Endothelial cell of umbilical vein (primary cell): ENCODE measurements at regions not wholly inside any gene's neighbourhood (a gene's known extent, or its start where the extent isn't known, plus 50 kb on each side); places are given as distances from the start of the nearest gene placed in this dataset.

ENCODE experiments used
- BruUV-seq: library from RNA; stranded (reverse); fragments of 400-500 nt; replicated peaks from 2 replicates; lab custom pipeline; 2021; lab: Mats Ljungman, UMichigan
- CTCF ChIA-PET: fragments of 300-600, 350-600 bp; sonication (Branson Sonifier 250); formaldehyde crosslinking; loops from one replicate; lab custom pipeline; 2021; ENCODE audit warnings: antibody characterized with exemption, inconsistent platforms; lab: Charles Lee
- POLR2A ChIA-PET: fragments of 300-600, 350-600 bp; sonication (Branson Sonifier 250); formaldehyde crosslinking; loops from one replicate; lab custom pipeline; 2021; ENCODE audit warnings: antibody characterized with exemption, inconsistent platforms; lab: Charles Lee
- DNase-seq: peaks from one replicate; pipeline ENCODE4 v3.0.0-alpha.2; 2011; ENCODE audit warnings: low read depth, low spot score
- FAIRE-seq: peaks from 2 replicates; lab custom pipeline; 2011; peaks lifted over from hg19 to GRCh38; lab: Jason Lieb, UNC
- H2AFZ ChIP-seq: 2 replicates; pipeline ENCODE4 v1.6.0; 2012; ENCODE audit warnings: low read depth, low read length, control low read depth, inconsistent platforms
- H3K27ac ChIP-seq: 2 replicates; pipeline ENCODE4 v1.5.1; 2011; ENCODE audit warnings: low read depth, mild to moderate bottlenecking, control low read depth, low read length, moderate library complexity; ENCODE audit not compliant: insufficient read depth
- H3K27me3 ChIP-seq, 2 experiments: 2 replicates each; pipeline versions ENCODE4 v1.6.0 to v1.6.1; 2011; ENCODE audit warnings: low read length in 2 of 2, mixed read lengths in 1 of 2; ENCODE audit not compliant: control insufficient read depth in 2 of 2, insufficient read depth in 2 of 2
- H3K36me3 ChIP-seq, 2 experiments: 2 replicates in 1 of 2; 3 replicates in 1 of 2; pipeline ENCODE4 v1.5.1; 2011; ENCODE audit warnings: low read length in 2 of 2, mild to moderate bottlenecking in 1 of 2, moderate library complexity in 1 of 2; ENCODE audit not compliant: control insufficient read depth in 2 of 2, insufficient read depth in 2 of 2; ENCODE audit errors: extremely low read depth in 1 of 2
- H3K4me1 ChIP-seq: 3 replicates; pipeline ENCODE4 v1.5.1; 2011; ENCODE audit warnings: mild to moderate bottlenecking, low read length; ENCODE audit not compliant: control insufficient read depth, insufficient read depth; ENCODE audit errors: extremely low read depth
- H3K4me2 ChIP-seq: 2 replicates; pipeline ENCODE4 v1.6.1; 2011; ENCODE audit warnings: low read length, control low read depth, mixed read lengths; ENCODE audit not compliant: insufficient read depth
- H3K4me3 ChIP-seq, 3 experiments: fragments of 200-600 bp in 1 of 3; sonication (generic), shearing (Covaris generic) in 1 of 3; replicated peaks in 1 of 3; 2 replicates each; pipeline ENCODE4 v1.5.1; 2011 to 2016; ENCODE audit warnings: control low read depth in 3 of 3, low read length in 3 of 3, mild to moderate bottlenecking in 2 of 3, inconsistent platforms in 1 of 3, low read depth in 1 of 3, moderate library complexity in 1 of 3; ENCODE audit not compliant: insufficient read depth in 1 of 3
- H3K79me2 ChIP-seq: 2 replicates; pipeline ENCODE4 v1.6.0; 2012; ENCODE audit warnings: low read length, inconsistent platforms; ENCODE audit not compliant: control insufficient read depth, insufficient read depth
- H3K9ac ChIP-seq: replicated peaks from 2 replicates; pipeline ENCODE3; 2011; ENCODE audit warnings: low read length, control low read depth; ENCODE audit not compliant: insufficient read depth; ENCODE audit errors: extremely low read depth
- H3K9me1 ChIP-seq: replicated peaks from 3 replicates; pipeline ENCODE4 v1.6.0; 2011; ENCODE audit warnings: mild to moderate bottlenecking, low read length; ENCODE audit not compliant: control insufficient read depth, insufficient read depth; ENCODE audit errors: extremely low read depth
- H3K9me3 ChIP-seq: replicated peaks from 2 replicates; pipeline ENCODE4 v1.5.1; 2012; ENCODE audit warnings: low read length, inconsistent platforms; ENCODE audit not compliant: control insufficient read depth, insufficient read depth
- H4K20me1 ChIP-seq: replicated peaks from 2 replicates; pipeline ENCODE3; 2011; ENCODE audit warnings: mild to moderate bottlenecking, low read length; ENCODE audit not compliant: control insufficient read depth, insufficient read depth; ENCODE audit errors: extremely low read depth
- EZH2 ChIP-seq: IDR thresholded peaks from 2 replicates; pipeline ENCODE4 v1.6.1; 2012; ENCODE audit warnings: borderline replicate concordance, low read depth, mild to moderate bottlenecking, moderate library complexity, low read length, inconsistent platforms; ENCODE audit not compliant: severe bottlenecking
- FOS ChIP-seq: IDR thresholded peaks from 2 replicates; pipeline ENCODE4 v1.6.1; 2011; ENCODE audit warnings: mild to moderate bottlenecking, low read length, moderate library complexity, borderline replicate concordance; ENCODE audit not compliant: insufficient read depth
- GATA2 ChIP-seq: IDR thresholded peaks from 2 replicates; pipeline ENCODE4 v1.7.0; 2011; ENCODE audit warnings: low read depth, mild to moderate bottlenecking, moderate library complexity, mixed read lengths, low read length; ENCODE audit not compliant: insufficient read length, insufficient read depth
- JUN ChIP-seq: IDR thresholded peaks from 2 replicates; pipeline ENCODE4 v1.6.1; 2011; ENCODE audit warnings: borderline replicate concordance, low read depth; ENCODE audit not compliant: insufficient read length, insufficient read depth
- MYC ChIP-seq: IDR thresholded peaks from one replicate; pipeline ENCODE4 v1.6.1; 2011; ENCODE audit warnings: mild to moderate bottlenecking, low read depth, low read length
- POLR2A ChIP-seq: IDR thresholded peaks from 2 replicates; pipeline ENCODE4 v1.6.1; 2012; ENCODE audit warnings: low read depth, mild to moderate bottlenecking, control low read depth, low read length
- POLR2AphosphoS5 ChIP-seq: IDR thresholded peaks from 2 replicates; pipeline ENCODE4 v1.6.1; 2012; ENCODE audit warnings: low read depth, mild to moderate bottlenecking, control low read depth, low read length, moderate library complexity; ENCODE audit not compliant: insufficient read depth
- dilution Hi-C: fragments of 300-500 bp; cut with MboI; formaldehyde crosslinking; loops from one replicate; pipeline ENCODE4 v1.15.0; 2019; ENCODE audit warnings: low sequenced_read_pairs; ENCODE audit not compliant: extremely low pct_ligation_motif_present
- intact Hi-C: fragments of 100-400 bp; cut with micrococcal nuclease; formaldehyde crosslinking; loops from one replicate; pipeline ENCODE4 v1.10.0; 2022
- TF ChIP-seq, protein P1 (sequence below): IDR thresholded peaks from 2 replicates; pipeline ENCODE4 v1.6.1; 2011; ENCODE audit not compliant: insufficient read depth, insufficient read length
- TF ChIP-seq, protein P2 (sequence below), 2 donors: IDR thresholded peaks; 1 replicate in 1 of 2; 2 replicates in 1 of 2; pipeline ENCODE4 v1.5.1; 2011; ENCODE audit warnings: low read length in 2 of 2, mild to moderate bottlenecking in 2 of 2, moderate library complexity in 2 of 2, control low read depth in 1 of 2, inconsistent platforms in 1 of 2, low read depth in 1 of 2; ENCODE audit not compliant: insufficient read depth in 1 of 2; ENCODE audit errors: extremely low read depth in 1 of 2

DNA sequence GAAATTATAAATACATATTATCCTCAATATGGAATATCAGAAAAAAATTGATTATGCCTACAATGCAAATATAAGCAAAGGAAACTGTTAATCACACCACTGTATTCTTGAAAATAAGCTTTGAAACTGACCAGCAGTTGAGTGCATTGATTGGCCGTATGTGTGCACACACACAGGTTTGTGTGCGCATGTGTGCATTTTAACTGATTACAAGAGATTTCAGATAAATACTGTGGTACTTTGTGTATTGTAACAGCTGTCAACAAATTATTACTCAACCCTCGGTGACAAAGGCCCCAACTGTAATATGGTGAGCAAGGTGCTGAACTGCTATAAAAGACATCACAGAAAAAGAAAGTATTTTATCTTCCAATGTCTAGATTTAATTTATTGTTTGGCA is 1238.9 kb upstream of the ALCAM start:
- DNase-seq (no peak), FAIRE-seq (no peak)
- ChIA-PET POLR2A (no interaction called here), CTCF (no interaction called here)
- Histone ChIP-seq H3K27ac (no peak overlapping the region), H3K4me2 (no peak overlapping the region), H3K4me1 (peaks cover 6% of the 10 kb centered on the region), H3K9me1 (no peaks in the 10 kb centered on the region), H3K9ac (no peak overlapping the region), H3K9me3 (no peaks in the 10 kb centered on the region), H4K20me1 (no peaks in the 10 kb centered on the region), H3K27me3 (no peaks in the 10 kb centered on the region), H3K36me3 (no peaks in the 10 kb centered on the region), H2AFZ (no peak overlapping the region), H3K79me2 (no peaks in the 10 kb centered on the region), H3K4me3 (no peak overlapping the region)
- no TSS peak for BruUV-seq
- dilution Hi-C loops, result no loop called here
- TF ChIP-seq POLR2AphosphoS5, result no peak
- no peak for TF ChIP-seq MYC
- TF ChIP-seq FOS, result no peak
- TF ChIP-seq POLR2A, result no peak
- TF ChIP-seq EZH2, result no peak
- TF ChIP-seq GATA2, result no peak
- TF ChIP-seq, protein P1, sequence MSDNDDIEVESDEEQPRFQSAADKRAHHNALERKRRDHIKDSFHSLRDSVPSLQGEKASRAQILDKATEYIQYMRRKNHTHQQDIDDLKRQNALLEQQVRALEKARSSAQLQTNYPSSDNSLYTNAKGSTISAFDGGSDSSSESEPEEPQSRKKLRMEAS, result no peak
- TF ChIP-seq, protein P2, sequence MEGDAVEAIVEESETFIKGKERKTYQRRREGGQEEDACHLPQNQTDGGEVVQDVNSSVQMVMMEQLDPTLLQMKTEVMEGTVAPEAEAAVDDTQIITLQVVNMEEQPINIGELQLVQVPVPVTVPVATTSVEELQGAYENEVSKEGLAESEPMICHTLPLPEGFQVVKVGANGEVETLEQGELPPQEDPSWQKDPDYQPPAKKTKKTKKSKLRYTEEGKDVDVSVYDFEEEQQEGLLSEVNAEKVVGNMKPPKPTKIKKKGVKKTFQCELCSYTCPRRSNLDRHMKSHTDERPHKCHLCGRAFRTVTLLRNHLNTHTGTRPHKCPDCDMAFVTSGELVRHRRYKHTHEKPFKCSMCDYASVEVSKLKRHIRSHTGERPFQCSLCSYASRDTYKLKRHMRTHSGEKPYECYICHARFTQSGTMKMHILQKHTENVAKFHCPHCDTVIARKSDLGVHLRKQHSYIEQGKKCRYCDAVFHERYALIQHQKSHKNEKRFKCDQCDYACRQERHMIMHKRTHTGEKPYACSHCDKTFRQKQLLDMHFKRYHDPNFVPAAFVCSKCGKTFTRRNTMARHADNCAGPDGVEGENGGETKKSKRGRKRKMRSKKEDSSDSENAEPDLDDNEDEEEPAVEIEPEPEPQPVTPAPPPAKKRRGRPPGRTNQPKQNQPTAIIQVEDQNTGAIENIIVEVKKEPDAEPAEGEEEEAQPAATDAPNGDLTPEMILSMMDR (IDR thresholded peaks at IDR 0.05; ENCODE audit: extremely low read depth in 1 of 2, insufficient read depth in 1 of 2, low read depth in 1 of 2, low read length in 2 of 2), result no peak
- TF ChIP-seq JUN, result no peak
- intact Hi-C loops, result no loop called here
